Stimulated activated effector memory CD8-positive, alpha-beta T cell treated with anti-CD3 and anti-CD28 coated beads, Interleukin-12 subunit alpha, Interleukin-12 subunit beta, amount 100 ng/mL, for 72 hours (primary cell): ENCODE measurements at regions not wholly inside any gene's neighbourhood (a gene's known extent, or its start where the extent isn't known, plus 50 kb on each side); places are given as distances from the start of the nearest gene placed in this dataset.

Experiments used
- ATAC-seq: fragments of 150-1000 bp; cut with Tn5 transposase; 2 replicates; pipeline ENCODE4 v1.10.0; 2021
- DNase-seq, 2 donors: peaks; one replicate each; pipeline ENCODE4 v3.0.0; 2021 to 2022; ENCODE audit warnings: low spot score in 2 of 2
- H3K27ac Mint-ChIP-seq: one replicate; pipeline ENCODE4 v1.8.0; 2022; ENCODE audit warnings: mild to moderate bottlenecking, mixed read lengths
- H3K36me3 Mint-ChIP-seq: one replicate; pipeline ENCODE4 v1.8.0; 2022; ENCODE audit warnings: mild to moderate bottlenecking, mixed read lengths
- H3K4me1 Mint-ChIP-seq: one replicate; pipeline ENCODE4 v1.8.0; 2022; ENCODE audit warnings: mixed read lengths
- H3K4me3 Mint-ChIP-seq: one replicate; pipeline ENCODE4 v1.8.0; 2022; ENCODE audit warnings: mild to moderate bottlenecking, mixed read lengths
- H3K9me3 Mint-ChIP-seq: one replicate; pipeline ENCODE4 v1.8.0; 2022; ENCODE audit warnings: mixed read lengths

DNA sequence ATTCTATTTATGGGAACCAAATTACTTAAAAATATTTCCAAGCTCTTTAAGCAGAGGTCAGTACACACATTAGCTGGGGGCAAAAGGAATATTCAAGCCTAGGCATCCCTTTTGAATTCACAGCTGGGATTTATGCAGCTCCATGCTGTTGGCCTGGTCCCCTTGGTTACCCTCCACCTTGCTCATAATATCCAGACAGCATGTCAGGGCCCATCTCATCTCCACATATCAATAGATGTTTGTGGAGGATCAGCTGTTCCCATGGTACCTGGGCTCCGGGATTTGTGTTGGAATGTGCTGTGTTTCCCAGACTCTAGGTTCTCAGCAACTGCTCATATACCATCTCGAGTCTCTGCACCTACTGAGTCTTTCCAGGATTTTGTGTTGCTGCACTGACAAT, 534.8 kb downstream of the BMP2 start:
- no peaks in the 10 kb centered on the region for H3K36me3 Mint-ChIP-seq
- no peak for DNase-seq
- ATAC-seq, result no peak
- H3K27ac Mint-ChIP-seq, result no peak overlapping the region
- H3K9me3 Mint-ChIP-seq, result peaks cover 12% of the 10 kb centered on the region
- no peaks in the 10 kb centered on the region for H3K4me1 Mint-ChIP-seq
- no peak overlapping the region for H3K4me3 Mint-ChIP-seq

DNA sequence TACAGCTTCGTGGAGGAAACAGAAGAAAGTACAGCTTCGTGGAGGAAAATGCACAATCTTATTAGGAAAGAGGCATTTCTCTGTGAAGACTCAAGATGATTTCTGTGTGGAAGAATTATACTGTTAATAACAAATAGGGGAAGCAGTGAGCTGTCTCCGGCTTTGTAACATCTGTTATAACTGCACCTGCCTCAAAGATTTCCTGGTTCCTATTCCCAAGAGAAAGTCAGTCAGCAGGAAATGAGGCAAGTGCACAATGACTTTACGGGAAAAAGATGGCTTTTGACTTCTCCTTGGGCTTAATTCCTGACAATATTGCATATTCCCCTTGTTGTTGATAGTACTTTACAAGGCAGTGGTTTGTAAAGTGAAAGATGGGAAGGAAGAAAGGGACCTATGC, 538.5 kb downstream of the BMP2 start:
- ATAC-seq, result no peak
- Mint-ChIP-seq H3K27ac (no peak overlapping the region), H3K4me1 (no peaks in the 10 kb centered on the region), H3K4me3 (no peak overlapping the region), H3K36me3 (no peaks in the 10 kb centered on the region), H3K9me3 (peaks cover 7% of the 10 kb centered on the region)
- no peak for DNase-seq

DNA sequence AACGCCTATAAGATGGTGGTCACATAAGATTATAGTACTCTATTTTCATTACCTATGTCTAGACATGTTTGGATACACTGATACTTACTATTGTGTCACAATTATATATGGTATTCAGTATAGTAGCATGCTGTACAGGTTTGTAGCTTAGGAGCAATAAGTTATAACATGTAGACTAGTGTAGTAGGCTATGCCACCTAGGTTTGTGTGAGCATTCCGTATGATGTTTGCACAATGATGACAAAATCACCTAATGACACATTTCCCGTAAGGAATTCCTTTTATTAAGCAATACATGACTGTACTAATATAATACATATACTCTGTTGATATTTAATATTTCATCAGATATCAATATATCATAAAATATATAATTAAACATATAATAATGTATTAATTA, 540.7 kb downstream of the BMP2 start:
- ATAC-seq (no peak), DNase-seq (no peak)
- Mint-ChIP-seq H3K9me3 (peaks cover 9% of the 10 kb centered on the region), H3K36me3 (no peaks in the 10 kb centered on the region), H3K4me3 (no peak overlapping the region), H3K4me1 (no peaks in the 10 kb centered on the region), H3K27ac (no peak overlapping the region)

DNA sequence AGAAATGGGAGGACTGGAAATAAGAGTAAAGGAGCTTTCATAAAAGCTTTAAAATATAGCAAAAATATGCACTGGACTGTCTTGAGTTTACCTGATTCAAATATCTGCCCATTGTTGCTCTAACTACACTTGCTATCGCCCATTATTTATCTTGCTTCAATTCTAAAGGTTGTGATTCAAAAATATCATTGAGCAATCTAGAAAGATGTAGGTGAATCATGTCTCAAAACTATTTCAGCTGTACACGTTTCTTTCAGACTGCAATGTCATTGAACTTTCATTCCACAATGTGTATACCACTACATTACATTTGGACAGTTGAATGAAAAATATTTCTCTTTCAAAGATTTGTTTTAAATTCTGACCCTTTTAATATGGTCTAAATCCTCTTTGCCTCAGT, 545.6 kb downstream of the BMP2 start:
- no peak for DNase-seq
- peaks cover 8% of the 10 kb centered on the region for H3K9me3 Mint-ChIP-seq
- no peak overlapping the region for H3K4me3 Mint-ChIP-seq
- H3K36me3 Mint-ChIP-seq, result no peaks in the 10 kb centered on the region
- no peaks in the 10 kb centered on the region for H3K4me1 Mint-ChIP-seq
- ATAC-seq, result no peak
- no peak overlapping the region for H3K27ac Mint-ChIP-seq

DNA sequence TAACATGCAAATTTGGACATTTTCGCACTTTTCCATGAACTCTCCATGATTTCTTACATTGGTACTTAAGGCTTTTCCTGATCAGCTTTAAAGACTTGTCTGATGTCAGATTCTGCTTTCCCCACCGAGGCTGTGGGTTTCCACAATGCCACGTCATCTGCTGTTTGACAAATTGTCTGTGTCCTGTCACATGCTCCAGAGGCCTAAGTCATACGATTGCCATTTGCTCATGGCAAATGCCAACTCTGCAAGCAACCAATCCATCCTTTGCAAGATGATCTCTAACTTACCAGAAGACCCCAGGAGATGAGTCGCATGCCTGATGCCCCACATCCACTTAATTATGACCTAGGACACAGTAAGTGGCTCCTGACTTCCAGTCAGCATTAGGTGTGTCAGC, 556.5 kb downstream of the BMP2 start:
- ATAC-seq (no peak), DNase-seq (no peak)
- peaks cover 22% of the 10 kb centered on the region for H3K9me3 Mint-ChIP-seq
- H3K36me3 Mint-ChIP-seq, result no peaks in the 10 kb centered on the region
- no peak overlapping the region for H3K4me3 Mint-ChIP-seq
- H3K4me1 Mint-ChIP-seq, result no peaks in the 10 kb centered on the region
- no peak overlapping the region for H3K27ac Mint-ChIP-seq

DNA sequence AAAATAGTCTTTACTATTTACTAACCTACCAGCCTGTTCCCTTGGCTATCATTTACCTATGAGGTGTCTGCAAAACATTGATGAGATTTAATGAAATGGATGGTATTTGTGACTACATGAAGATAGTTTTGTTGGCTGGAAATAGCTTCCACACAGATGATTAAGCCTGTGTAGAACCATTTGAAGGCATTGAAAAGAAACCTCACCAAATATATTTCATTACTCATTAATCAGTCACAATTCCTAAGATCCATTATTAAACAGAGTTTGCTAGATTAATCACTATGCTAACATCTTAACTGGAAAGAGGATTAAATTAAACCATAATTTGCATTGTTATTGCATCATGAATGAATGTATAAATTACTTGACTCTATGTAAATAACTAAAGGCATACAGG, 560.3 kb downstream of the BMP2 start:
- no peaks in the 10 kb centered on the region for H3K4me1 Mint-ChIP-seq
- ATAC-seq, result no peak
- no peak for DNase-seq
- H3K9me3 Mint-ChIP-seq, result peaks cover 15% of the 10 kb centered on the region
- no peaks in the 10 kb centered on the region for H3K36me3 Mint-ChIP-seq
- H3K27ac Mint-ChIP-seq, result no peak overlapping the region
- H3K4me3 Mint-ChIP-seq, result no peak overlapping the region

DNA sequence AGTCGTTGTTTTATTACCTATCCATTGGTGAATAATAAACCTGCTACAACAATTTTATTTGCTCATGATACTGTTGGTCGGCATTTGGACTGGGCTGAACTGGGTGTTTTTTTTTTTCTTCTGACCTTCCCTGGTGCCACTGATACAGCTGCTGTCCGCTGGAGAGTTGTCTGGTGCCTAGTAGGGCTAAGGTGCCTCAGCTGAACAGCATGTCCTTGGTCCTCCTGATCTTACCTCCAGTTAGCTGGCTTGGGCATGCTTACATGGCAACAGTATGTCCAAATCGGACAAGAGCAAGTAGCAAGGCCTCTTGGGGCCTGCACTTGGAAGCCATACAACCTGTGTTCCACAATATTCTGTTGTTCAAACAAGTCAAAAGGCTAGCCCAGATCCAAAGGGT, 563.4 kb downstream of the BMP2 start:
- H3K9me3 Mint-ChIP-seq, result peaks cover 21% of the 10 kb centered on the region
- DNase-seq (no peak), ATAC-seq (no peak)
- no peak overlapping the region for H3K27ac Mint-ChIP-seq
- H3K36me3 Mint-ChIP-seq, result no peaks in the 10 kb centered on the region
- no peaks in the 10 kb centered on the region for H3K4me1 Mint-ChIP-seq
- H3K4me3 Mint-ChIP-seq, result no peak overlapping the region

DNA sequence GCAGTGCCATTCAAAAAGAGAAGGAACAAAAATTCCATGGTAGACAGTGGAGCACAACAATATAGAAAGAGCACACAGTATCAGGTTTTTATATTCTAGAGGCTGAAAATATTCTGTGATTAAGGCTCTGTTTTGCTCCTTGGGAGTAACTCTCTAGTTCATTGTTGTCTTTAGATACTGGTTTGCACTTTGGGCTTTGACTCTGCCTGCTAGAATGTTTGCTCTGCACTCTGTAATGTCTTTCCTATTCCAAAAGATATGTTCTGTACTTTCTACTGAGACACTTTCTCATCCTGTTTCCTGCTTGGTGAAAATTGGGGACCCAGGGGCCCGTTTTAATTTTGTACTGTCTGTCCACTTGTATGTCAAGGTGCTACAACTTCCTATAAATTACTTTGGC, 564.7 kb downstream of the BMP2 start:
- H3K9me3 Mint-ChIP-seq, result peaks cover 21% of the 10 kb centered on the region
- no peaks in the 10 kb centered on the region for H3K4me1 Mint-ChIP-seq
- DNase-seq (no peak), ATAC-seq (no peak)
- H3K4me3 Mint-ChIP-seq, result no peak overlapping the region
- no peaks in the 10 kb centered on the region for H3K36me3 Mint-ChIP-seq
- no peak overlapping the region for H3K27ac Mint-ChIP-seq

DNA sequence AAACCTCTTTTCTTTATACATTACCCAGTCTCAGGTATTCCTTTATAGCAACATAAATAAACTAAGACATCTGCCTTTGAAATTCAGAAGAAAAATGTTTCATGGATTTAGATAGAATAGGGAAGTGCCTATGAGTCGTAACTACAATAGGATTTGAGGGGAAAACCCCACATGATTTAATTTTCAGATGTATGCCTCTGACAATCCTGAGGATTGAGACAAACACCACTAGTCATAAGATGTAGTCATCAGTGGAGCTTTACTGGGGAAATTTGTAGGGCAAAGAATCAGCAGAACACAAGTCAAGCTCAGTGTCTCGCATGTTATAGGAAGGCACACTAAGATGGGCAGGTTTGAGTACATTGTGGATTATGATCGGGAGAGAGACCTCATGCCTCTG, 566.4 kb downstream of the BMP2 start:
- no peaks in the 10 kb centered on the region for H3K36me3 Mint-ChIP-seq
- H3K9me3 Mint-ChIP-seq, result peaks cover 22% of the 10 kb centered on the region
- ATAC-seq (no peak), DNase-seq (no peak)
- H3K4me3 Mint-ChIP-seq, result no peak overlapping the region
- no peaks in the 10 kb centered on the region for H3K4me1 Mint-ChIP-seq
- no peak overlapping the region for H3K27ac Mint-ChIP-seq

DNA sequence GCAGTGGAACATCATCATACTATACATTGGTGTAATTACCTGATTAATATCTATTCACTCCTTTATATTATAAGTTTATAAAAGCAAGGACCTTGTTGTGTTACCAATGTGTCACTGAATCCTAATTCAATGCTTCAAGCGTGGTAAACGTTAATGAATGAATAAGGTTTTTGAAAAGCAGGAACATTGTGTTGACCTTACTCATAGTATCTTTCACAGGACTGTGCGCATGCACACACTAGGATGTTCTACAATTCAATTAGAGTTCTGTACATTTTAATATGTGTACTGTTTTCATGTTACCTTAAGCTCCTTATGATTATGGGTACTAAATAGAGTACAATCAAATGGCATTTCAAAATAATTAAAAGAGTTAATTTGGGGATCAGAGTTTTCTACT, 578.5 kb downstream of the BMP2 start:
- Mint-ChIP-seq H3K27ac (no peak overlapping the region), H3K4me1 (no peaks in the 10 kb centered on the region), H3K9me3 (peaks cover 18% of the 10 kb centered on the region), H3K4me3 (no peak overlapping the region), H3K36me3 (no peaks in the 10 kb centered on the region)
- ATAC-seq (no peak), DNase-seq (no peak)

DNA sequence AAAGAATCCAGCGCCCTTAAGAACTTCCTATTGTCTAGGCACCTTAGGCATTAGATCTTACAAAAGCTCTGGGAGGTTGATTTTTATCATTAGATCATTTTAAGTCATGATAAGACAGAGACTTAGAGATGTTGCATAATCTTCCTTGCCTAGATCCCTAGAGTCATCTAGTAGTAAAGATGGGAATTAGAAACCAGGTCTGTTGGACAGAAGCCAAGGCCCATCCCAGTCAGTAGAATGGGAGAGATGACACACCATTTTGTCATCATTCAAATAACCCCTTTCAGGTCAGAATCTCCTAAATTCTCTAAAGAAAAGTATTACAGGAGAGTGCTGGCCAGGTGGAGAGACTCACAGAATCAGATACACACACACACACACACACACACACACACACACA, 579.1 kb downstream of the BMP2 start:
- H3K36me3 Mint-ChIP-seq, result no peaks in the 10 kb centered on the region
- H3K4me3 Mint-ChIP-seq, result no peak overlapping the region
- H3K4me1 Mint-ChIP-seq, result no peaks in the 10 kb centered on the region
- no peak overlapping the region for H3K27ac Mint-ChIP-seq
- H3K9me3 Mint-ChIP-seq, result peaks cover 18% of the 10 kb centered on the region
- no peak for ATAC-seq
- no peak for DNase-seq

DNA sequence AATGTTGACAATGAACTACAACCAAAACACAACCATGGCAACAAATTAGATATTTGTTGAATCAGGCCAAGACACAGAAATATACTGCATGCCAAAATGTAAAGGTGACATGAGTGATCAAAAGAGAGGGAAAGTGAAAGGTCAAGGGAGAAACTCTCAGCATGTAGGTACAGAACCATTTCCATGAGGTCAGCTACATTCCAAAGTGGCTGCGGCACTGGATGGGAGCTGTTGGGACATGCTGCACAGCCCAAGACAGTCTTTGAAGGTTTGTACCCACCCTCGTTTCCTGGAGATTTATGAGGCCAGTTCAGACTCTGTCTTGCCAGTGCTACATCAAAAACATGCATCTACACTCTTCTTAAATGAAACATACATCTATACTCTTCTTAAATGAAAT, 579.9 kb downstream of the BMP2 start:
- ATAC-seq (no peak), DNase-seq (no peak)
- H3K27ac Mint-ChIP-seq, result no peak overlapping the region
- H3K4me3 Mint-ChIP-seq, result no peak overlapping the region
- H3K4me1 Mint-ChIP-seq, result no peaks in the 10 kb centered on the region
- H3K9me3 Mint-ChIP-seq, result peaks cover 15% of the 10 kb centered on the region
- H3K36me3 Mint-ChIP-seq, result no peaks in the 10 kb centered on the region

DNA sequence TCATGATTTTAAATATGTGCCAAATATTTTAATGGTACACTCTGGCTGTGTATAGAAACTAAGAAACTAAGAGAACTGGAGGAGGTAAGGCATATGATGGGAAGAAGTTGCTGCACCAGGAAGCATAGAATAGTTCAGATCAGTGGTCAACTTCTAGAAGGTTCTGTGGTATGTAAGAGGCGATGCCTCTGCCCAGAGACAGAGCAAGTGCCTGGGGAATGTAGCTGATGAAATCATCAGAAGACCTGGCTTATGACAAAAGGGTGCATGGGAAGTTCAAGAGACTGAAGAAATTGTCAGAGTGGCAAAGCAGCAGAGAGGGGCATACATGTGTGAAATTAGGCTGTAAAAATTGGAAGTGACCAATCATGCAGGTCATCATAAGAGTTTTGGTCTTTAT, 580.8 kb downstream of the BMP2 start:
- H3K27ac Mint-ChIP-seq, result no peak overlapping the region
- peaks cover 15% of the 10 kb centered on the region for H3K9me3 Mint-ChIP-seq
- no peaks in the 10 kb centered on the region for H3K4me1 Mint-ChIP-seq
- no peak for ATAC-seq
- no peaks in the 10 kb centered on the region for H3K36me3 Mint-ChIP-seq
- no peak overlapping the region for H3K4me3 Mint-ChIP-seq
- DNase-seq, result no peak

DNA sequence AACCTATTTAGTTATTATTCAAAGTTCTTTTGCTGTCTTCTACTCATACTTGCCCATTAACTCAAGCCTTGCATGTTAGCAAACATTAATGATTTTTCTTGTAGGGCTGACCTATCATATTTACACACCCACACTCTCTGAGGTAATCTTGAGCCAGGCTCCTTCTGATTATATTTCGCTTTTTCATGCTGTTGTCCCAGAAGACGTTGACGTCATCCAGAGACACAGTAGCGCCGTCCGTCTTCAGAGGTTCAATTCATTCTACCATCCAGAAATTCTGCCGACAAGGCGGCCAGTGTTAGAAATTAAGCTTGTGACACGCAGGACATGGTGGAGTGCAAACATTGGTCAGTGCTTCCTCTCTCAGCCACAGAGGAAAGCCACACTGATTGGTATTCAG, 584.7 kb downstream of the BMP2 start:
- Mint-ChIP-seq H3K9me3 (peaks cover 7% of the 10 kb centered on the region), H3K36me3 (no peaks in the 10 kb centered on the region), H3K27ac (no peak overlapping the region), H3K4me1 (no peaks in the 10 kb centered on the region), H3K4me3 (no peak overlapping the region)
- DNase-seq (no peak), ATAC-seq (no peak)

DNA sequence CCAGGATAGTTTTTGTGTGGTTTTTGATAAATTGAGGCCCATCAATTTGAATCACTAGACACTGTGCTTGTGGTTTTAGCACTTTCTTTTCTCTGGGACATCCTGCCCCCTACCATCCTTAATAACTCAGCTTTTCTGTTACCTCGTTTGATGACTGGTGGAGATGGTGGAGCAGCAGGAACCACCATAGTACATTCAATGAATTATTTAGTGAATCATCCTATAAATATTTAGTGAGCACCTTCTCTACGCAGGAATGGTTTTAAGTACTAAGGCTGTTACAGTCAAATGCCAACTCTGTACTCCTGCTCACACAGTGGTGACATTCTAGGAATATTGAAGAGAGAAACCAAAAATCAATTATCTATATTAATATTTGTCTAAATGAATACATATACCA, 585.2 kb downstream of the HAO1 start:
- no peaks in the 10 kb centered on the region for H3K4me1 Mint-ChIP-seq
- H3K4me3 Mint-ChIP-seq, result no peak overlapping the region
- H3K36me3 Mint-ChIP-seq, result no peaks in the 10 kb centered on the region
- DNase-seq, result no peak
- H3K9me3 Mint-ChIP-seq, result peaks cover 11% of the 10 kb centered on the region
- no peak overlapping the region for H3K27ac Mint-ChIP-seq
- no peak for ATAC-seq

DNA sequence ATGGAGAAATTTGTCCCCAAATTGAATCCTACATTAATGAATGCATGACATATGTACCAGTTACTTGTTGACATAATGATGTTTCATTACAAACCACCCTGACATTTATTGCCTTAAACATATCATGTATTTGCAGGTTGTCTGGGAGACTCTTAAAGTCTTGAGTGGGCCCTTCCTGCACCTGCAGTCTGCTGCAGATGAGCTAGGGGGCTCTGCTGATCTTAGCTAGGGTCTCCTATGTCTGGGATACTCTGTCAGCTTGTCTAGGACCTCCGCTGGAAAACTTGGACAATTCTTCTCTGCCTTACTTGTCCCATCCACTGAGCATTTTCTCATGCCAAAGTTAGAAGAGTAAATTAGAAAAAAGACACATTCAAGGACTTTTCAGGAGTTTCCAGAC, 581.6 kb downstream of the HAO1 start:
- peaks cover 11% of the 10 kb centered on the region for H3K9me3 Mint-ChIP-seq
- no peak overlapping the region for H3K4me3 Mint-ChIP-seq
- ATAC-seq (no peak), DNase-seq (no peak)
- H3K27ac Mint-ChIP-seq, result no peak overlapping the region
- H3K36me3 Mint-ChIP-seq, result no peaks in the 10 kb centered on the region
- H3K4me1 Mint-ChIP-seq, result no peaks in the 10 kb centered on the region

DNA sequence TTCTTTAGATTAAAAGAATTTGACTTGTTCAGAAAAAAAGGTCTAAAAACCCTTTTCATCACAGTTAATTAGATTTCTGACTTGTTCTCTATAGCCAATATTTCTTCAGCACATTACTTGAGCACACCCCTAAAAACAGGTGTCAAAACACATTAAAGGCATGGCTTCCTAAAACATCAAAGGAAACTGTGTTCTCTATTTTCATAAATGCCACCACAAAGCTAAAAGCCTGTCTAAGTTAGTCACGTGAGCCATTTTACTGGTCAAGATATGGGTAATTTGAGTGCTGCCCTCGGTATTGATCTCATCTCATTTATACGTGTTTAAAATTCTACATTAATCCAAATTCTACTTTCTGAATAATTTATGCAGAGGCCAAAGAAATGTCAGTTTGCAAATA, 580.5 kb downstream of the HAO1 start:
- Mint-ChIP-seq H3K27ac (no peak overlapping the region), H3K4me1 (no peaks in the 10 kb centered on the region), H3K9me3 (peaks cover 17% of the 10 kb centered on the region), H3K4me3 (no peak overlapping the region), H3K36me3 (no peaks in the 10 kb centered on the region)
- DNase-seq (no peak), ATAC-seq (no peak)
